Osteoblast (primary cell): ENCODE measurements at regions not wholly inside any gene's neighbourhood (a gene's known extent, or its start where the extent isn't known, plus 50 kb on each side); places are given as distances from the start of the nearest gene placed in this dataset.

Experiments
- DNase-seq: peaks from one replicate; pipeline ENCODE4 v3.0.0; 2011; ENCODE audit warnings: low spot score, mixed read lengths; ENCODE audit not compliant: insufficient read length; ENCODE audit errors: missing footprints
- H2AFZ ChIP-seq: 2 replicates; pipeline ENCODE4 v1.6.0; 2011; ENCODE audit warnings: mild to moderate bottlenecking, low read length
- H3K27ac ChIP-seq: 2 replicates; pipeline ENCODE4 v1.5.1; 2011; ENCODE audit warnings: mild to moderate bottlenecking, low read depth, low read length, moderate library complexity
- H3K27me3 ChIP-seq: 2 replicates; pipeline ENCODE4 v1.6.0; 2012; ENCODE audit warnings: mild to moderate bottlenecking, control low read depth, inconsistent platforms, low read length, moderate library complexity; ENCODE audit not compliant: insufficient read depth
- H3K36me3 ChIP-seq: 2 replicates; pipeline ENCODE4 v1.5.1; 2011; ENCODE audit warnings: mild to moderate bottlenecking, low read length, control low read depth, moderate library complexity; ENCODE audit not compliant: insufficient read depth
- H3K4me1 ChIP-seq: 2 replicates; pipeline ENCODE4 v1.5.1; 2011; ENCODE audit warnings: mild to moderate bottlenecking, low read length, control low read depth, moderate library complexity; ENCODE audit not compliant: insufficient read depth
- H3K4me2 ChIP-seq: 2 replicates; pipeline ENCODE4 v1.6.0; 2011; ENCODE audit warnings: mild to moderate bottlenecking, low read length; ENCODE audit not compliant: insufficient read depth
- H3K4me3 ChIP-seq: fragments of 200-600 bp; sonication (generic); 3 replicates; pipeline ENCODE4 v1.5.1; 2012; ENCODE audit warnings: mild to moderate bottlenecking, low read length, inconsistent platforms; ENCODE audit not compliant: insufficient read depth
- H3K79me2 ChIP-seq: 2 replicates; pipeline ENCODE4 v1.6.0; 2012; ENCODE audit warnings: mild to moderate bottlenecking, low read length, control low read depth, inconsistent platforms; ENCODE audit not compliant: insufficient read depth
- H3K9me3 ChIP-seq: 2 replicates; pipeline ENCODE4 v1.5.1; 2011; ENCODE audit warnings: low read depth, low read length, control low read depth
- H4K20me1 ChIP-seq: 2 replicates; pipeline ENCODE4 v1.6.0; 2012; ENCODE audit warnings: mild to moderate bottlenecking, low read length, control low read depth; ENCODE audit not compliant: insufficient read depth
- CTCF ChIP-seq: IDR thresholded peaks from 2 replicates; pipeline ENCODE4 v1.5.1; 2011; ENCODE audit warnings: mild to moderate bottlenecking, low read depth, low read length, moderate library complexity; ENCODE audit errors: extremely low read depth

- Histone ChIP-seq H3K27me3 (no peaks in the 10 kb centered on the region), H2AFZ (no peak overlapping the region)
- no peak for TF ChIP-seq CTCF
Observed at GRCh38 chr4:57320849-57321248, 210.7 kb upstream of the IGFBP7 start.

GRCh38 chr4:57320217-57320616 lies 210.0 kb upstream of the IGFBP7 start:
- Histone ChIP-seq H3K4me2 (no peak overlapping the region), H2AFZ (no peak overlapping the region), H3K27me3 (no peaks in the 10 kb centered on the region), H3K27ac (no peak overlapping the region), H3K79me2 (no peaks in the 10 kb centered on the region), H3K4me3 (no peak overlapping the region), H3K9me3 (no peaks in the 10 kb centered on the region), H3K4me1 (no peaks in the 10 kb centered on the region), H3K36me3 (no peaks in the 10 kb centered on the region), H4K20me1 (no peaks in the 10 kb centered on the region)
- DNase-seq, result no peak
- no peak for TF ChIP-seq CTCF

More at GRCh38 chr4:57320849-57321248, 210.7 kb upstream of the IGFBP7 start:
- no peaks in the 10 kb centered on the region for H4K20me1 ChIP-seq
- H3K36me3 ChIP-seq, result no peaks in the 10 kb centered on the region
- no peaks in the 10 kb centered on the region for H3K9me3 ChIP-seq
- H3K79me2 ChIP-seq, result no peaks in the 10 kb centered on the region
- no peak overlapping the region for H3K4me2 ChIP-seq
- DNase-seq, result no peak
- H3K4me1 ChIP-seq, result no peaks in the 10 kb centered on the region
- no peak overlapping the region for H3K27ac ChIP-seq
- H3K4me3 ChIP-seq, result no peak overlapping the region

GRCh38 chr4:57318703-57319102 lies 208.5 kb upstream of the IGFBP7 start:
- no peaks in the 10 kb centered on the region for H3K36me3 ChIP-seq
- H3K79me2 ChIP-seq, result no peaks in the 10 kb centered on the region
- no peak for TF ChIP-seq CTCF
- no peaks in the 10 kb centered on the region for H3K4me1 ChIP-seq
- no peaks in the 10 kb centered on the region for H3K9me3 ChIP-seq
- H3K27ac ChIP-seq, result no peak overlapping the region
- DNase-seq, result no peak
- no peak overlapping the region for H3K4me2 ChIP-seq
- H3K4me3 ChIP-seq, result no peak overlapping the region
- no peaks in the 10 kb centered on the region for H3K27me3 ChIP-seq
- no peak overlapping the region for H2AFZ ChIP-seq
- no peaks in the 10 kb centered on the region for H4K20me1 ChIP-seq

- H3K27me3 ChIP-seq, result no peaks in the 10 kb centered on the region
- no peak overlapping the region for H2AFZ ChIP-seq
- H3K36me3 ChIP-seq, result no peaks in the 10 kb centered on the region
- H3K9me3 ChIP-seq, result no peaks in the 10 kb centered on the region
- H3K4me2 ChIP-seq, result no peak overlapping the region
- H3K4me3 ChIP-seq, result no peak overlapping the region
- H3K27ac ChIP-seq, result no peak overlapping the region
- no peaks in the 10 kb centered on the region for H3K79me2 ChIP-seq
- no peak for DNase-seq
- TF ChIP-seq CTCF, result no peak
- no peaks in the 10 kb centered on the region for H4K20me1 ChIP-seq
- H3K4me1 ChIP-seq, result no peaks in the 10 kb centered on the region
Observed at GRCh38 chr4:57314636-57315035, 204.5 kb upstream of the IGFBP7 start.
